HuH-7 (cell line): ENCODE measurements at regions not wholly inside any gene's neighbourhood (a gene's known extent, or its start where the extent isn't known, plus 50 kb on each side); places are given as distances from the start of the nearest gene placed in this dataset.
"Not testable (repeated sequence)": the region's sequence is repeated elsewhere in the genome, so short reads cannot be mapped to it uniquely, and the experiment has no call there.

ENCODE experiments used
- DNase-seq: peaks from one replicate; pipeline ENCODE4 v3.0.0; 2011; ENCODE audit warnings: low spot score

DNA sequence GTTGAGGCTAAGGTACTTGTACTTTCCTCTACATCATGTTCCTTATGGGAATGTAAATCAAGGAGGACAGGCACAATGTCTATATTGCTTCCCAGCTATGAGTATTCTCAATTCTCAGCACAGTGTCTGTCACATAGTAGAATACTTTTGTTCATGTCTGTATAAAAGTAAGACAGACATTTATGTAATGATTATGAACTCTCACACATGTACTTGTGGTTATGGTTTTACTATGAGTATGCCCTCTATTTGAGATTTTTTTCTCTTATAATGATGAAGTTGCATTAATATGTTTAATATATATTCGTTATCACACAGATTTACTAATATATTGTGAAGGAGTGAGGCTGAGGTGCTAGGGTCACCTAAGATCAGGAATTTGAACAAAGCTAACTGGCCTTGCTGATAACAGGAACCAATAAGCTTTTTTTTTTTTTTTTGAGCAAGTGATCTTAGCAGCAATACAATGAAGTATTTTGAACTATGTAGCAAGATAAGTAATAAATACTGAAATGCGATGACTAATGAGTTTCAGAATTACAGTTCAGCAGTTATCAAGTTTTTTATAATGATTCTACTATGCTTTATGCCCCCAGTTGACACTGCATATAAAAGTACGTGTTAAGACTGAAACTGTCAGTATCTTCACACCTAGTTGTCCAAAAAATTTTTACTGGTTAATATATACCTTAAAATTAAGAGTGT is 623.1 kb downstream of the HTR1B start:
- DNase-seq: no peak

DNA sequence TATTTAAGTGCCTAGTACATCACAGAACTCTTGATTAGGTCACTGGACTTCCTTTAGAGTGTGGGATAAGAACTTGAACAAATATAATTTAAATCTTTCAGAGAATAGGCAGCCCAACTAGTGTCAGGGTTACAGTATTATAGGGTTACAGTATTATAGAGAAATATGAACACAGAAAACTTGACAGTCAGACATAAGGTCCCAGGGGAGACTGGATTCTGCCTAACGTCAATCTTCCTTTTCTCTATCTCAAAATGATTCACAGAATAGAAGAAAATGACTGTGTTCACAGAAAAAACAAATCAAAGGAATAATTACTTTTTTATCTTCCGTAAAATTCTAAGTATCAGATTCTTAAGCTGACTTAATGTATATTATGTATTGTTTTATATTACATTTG is 623.8 kb downstream of the HTR1B start:
- DNase-seq: no peak

DNA sequence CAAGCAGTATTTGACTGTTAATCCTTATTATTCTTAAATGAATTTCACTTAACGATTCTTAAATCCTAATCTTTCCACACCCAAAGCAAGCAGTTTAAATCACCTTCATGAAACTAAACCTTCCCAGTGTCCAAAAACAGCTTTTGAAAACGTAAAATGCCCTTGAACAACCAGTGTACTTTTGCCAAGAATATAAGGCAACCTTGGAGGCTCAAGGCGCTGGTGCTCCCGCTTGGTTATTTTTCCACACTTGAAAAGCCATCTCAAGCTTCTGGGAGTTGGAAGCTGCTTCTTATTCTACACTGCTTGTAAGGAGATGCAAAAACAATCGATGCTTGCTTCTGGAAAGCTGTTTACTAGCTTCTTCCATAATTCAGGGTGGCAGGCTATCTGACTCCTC is 625.7 kb downstream of the HTR1B start:
- DNase-seq: no peak

DNA sequence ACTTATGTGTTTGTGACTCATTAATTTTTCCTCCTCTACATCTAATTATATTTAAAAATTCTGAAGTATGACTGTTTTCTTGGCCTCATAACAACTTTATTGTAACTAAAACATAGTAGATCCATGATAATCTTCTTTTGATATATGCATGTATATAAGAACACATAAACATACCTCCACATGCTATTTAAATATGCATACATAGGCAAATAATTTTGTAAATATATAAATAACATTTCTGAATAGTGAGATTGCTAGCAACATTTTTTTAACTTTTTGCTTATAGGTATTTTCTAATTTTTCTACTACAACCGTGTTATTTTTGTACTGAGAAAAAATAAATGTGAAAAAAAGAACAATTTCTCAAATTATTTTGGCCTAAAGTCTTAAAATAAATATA is 627.6 kb downstream of the HTR1B start:
- DNase-seq: no peak

DNA sequence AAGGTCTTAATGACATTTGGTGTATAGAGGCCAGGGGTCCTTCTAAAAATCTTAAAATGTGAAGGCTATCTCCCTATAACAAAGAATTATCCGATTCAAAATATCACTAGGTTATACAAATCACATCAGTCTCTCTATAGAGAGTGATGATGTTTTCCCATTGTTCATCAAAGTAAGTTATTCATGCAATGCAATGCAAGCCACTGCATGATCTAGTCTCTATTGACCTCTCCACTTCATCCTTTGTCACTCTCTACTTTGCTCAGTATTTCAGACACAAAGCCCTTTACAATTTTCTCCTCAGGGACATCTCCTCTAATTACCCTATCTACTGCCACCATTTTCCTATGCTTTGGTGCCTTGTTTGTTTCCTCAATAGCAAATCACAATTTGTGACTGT is 628.0 kb downstream of the HTR1B start:
- no peak for DNase-seq

DNA sequence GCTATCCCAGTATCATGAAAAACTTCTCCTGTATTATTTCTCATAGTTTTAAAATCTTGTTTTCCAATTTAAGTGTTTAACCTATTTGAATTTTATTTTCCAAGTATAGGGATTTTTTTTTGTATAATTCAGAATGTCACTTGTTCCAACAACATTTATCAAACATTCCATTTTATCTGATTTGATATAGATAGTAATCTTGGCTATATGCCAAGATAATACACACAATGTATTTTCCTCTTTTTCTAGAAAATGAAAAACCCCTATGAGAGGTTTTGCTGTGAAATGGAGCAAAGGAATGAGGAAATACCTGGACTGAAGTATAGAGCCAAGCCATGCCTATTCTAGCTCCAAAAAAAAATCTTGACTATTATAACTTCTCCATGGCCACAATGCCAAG is 628.9 kb downstream of the HTR1B start:
- no peak for DNase-seq

DNA sequence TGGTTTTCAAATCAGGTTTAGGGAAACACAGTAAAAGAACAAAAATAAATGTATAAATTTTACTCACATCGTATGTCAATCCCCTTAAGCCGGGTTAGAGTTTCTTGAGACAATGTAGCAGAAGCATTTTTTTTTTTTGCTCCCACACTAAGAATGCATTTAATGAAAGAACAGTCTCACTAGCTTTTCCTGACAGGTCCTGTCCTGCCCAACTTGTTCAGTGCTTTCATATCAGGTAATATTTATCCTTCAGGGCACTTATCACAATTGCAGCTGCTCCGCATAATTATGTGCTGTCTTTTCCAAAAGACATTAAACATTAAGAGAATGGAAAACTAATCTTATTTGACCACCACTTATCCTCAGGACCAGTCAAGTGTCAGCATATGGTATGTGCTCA is 632.0 kb downstream of the HTR1B start:
- no peak for DNase-seq

DNA sequence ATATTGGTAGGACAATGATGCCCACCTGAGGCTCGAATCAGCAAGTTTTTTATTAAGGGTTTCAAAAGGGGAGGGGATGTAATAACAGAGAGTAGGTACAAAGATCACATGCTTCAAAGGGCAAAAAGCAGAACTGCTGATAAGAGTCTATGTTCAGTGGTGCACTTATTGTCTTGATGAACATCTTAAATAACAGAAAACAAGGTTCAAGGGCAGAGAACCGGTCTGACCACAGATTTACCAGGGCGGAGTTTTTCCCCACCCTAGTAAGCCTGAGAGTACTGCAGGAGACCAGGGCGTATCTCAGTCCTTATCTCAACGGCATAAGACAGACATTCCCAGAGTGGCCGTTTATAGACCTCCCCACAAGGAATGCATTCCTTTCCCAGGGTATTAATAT is 639.7 kb downstream of the HTR1B start:
- DNase-seq: not testable (repeated sequence)

DNA sequence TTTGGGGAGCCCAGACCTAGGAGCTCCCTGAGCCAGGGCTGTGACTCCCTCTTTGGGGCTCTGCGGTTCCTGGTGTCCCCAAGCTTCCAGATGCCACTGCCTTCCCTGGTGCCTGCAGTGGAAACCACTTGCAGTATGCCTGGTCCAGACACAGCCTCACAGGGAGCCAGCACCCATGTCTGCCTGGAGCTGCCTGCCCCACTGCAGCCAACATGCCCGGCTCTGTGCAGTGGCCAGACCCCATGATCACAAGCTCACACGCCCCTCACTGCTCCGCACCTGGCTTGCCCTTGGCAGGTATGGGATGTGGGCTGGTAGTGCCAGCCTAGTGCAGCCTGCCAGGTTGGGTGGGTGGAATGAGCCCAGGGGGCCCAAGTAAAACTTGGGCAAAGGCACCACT is 644.8 kb downstream of the HTR1B start:
- DNase-seq: no peak

DNA sequence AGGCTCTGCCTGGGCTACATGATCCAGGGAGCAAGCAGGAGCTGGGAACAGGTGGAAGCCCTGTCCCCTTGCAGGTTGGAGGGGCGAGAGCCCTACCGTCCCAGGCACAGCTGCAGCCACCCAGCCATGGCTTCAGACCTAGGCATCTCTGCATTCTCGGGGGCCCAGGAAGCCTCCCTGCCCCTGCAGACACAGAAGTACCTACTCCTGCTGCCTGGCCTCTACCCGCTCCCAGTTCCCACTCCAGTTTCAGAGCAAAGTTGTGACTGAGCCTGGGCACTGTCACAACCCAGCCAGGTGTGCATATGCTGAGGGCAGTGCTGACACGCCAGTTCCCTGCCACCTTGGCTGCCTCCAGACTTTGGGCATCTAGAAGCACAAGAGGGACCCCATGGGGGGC is 645.9 kb downstream of the HTR1B start:
- DNase-seq: no peak

DNA sequence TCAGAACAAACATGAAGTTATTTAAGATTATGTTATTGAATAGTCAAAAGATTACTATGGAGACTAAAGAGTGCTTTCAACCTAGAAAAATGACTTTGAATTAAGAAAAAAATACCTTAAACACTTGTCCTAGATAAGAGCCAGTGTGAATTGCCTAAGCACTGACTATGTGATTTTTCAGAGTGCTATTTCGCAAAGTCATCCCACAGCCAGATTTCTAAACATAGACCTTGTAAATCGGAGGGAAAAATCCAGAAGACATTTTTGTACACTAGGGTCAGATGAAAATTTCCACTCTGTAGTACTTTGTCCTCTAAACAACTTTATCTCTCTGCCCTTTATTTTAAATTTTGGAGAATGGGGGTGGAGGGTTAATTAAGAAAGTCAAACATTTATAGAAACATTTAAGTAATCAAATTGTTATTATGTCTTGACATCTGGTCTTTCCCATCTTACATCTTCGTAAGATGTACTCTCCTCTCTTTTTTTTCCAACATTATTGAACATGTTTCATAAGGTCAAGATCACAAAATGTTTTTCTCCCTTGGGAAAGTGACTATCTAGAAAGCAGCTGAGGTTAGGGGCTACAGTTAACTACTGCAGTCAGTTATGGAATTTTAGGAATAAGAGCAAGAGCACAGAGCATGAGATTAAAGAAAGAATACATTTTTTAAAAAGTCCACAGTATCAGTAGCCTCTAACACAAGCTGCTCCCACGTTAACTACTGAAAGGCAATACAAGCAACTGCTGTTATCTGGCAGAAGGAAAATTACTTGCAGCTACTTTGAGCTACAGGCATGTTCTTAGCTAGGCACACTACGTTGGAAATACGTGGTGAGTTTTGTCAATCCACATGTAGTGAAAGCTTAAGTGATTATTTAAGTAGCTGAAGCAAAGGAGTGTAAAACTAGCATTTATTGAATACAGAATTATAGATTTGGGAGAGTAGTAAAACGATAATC is 648.5 kb downstream of the HTR1B start:
- DNase-seq: peak; percentile 49

DNA sequence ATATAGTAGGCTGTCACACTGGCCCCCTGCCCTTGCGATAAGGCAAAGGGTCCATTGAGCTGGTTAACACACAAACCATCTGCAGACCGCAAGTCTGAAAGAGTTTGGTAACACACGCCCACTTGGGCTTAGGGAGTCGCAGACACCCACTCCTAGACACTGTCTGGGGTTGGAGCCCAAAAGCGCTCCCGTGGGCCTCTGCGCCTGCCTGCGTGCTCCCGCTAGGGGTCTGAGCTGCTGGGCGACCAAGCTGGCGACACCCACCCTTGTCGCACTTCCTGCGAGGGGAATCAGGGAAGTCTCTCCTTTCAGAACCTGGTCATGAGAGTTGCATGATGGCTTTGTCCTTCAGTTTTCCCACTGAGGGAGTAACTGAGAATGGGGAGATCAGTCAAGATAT is 653.0 kb downstream of the HTR1B start:
- no peak for DNase-seq

DNA sequence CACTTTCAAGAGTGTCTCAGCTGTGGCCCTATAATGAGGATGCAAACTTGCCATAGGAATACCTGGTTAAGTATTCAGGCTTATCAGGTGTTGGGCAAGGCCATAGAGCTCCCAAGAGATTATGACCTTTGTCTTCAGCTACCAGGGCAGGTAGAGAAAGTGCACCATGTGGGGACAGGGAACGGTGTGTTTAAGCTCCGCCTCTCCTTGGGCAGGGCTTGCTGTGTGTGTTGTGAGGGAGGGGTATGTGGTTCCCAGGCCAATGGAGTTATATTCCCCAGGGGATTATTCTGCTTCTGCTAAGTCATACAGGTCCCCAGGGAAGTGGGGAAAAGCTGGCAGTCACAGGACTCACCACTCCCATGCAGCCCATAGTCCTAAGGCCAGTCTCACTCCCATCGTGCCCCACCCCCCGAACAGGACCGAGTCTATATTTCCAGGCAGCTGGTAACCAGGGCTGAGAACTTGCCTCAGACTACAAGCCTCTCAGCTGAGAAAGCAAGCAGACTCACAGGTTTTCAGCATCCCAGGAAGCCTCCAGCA is 660.2 kb downstream of the HTR1B start:
- DNase-seq: no peak

DNA sequence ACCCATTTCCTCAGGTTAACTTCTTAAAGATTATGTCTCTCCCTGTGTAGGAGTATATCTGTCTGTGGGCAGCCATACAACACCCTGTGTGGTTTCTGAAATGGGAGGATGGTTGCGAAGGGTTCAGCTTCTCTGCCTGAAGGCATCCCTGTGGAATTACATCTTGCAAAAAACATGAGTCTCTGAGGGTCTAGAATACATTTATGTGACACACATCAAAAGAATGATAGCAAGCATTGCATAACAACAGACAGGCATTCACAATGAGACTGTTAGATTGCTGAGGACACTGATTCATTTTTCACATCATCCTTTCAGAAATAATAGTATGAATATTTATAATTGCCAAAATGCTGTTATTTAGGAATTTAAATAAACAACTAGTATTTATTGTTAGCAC is 670.9 kb downstream of the HTR1B start:
- DNase-seq: no peak

DNA sequence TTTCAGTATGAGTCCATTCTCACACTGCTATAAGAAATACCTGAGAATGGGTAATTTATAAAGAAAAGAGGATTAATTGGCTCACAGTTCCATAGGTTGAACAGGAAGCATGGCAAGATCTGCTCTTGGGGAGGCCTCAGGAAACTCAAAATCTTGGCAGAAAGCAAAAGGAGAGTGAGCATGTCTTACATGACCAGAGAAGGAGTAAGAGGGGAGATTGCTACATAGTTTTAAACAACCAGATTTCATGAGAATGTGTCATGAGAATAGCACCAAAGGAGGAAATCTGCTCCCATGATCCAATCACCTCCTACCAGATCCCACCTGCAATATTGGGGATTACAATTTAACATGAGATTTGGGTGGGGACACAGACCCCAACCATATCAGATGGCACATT is 672.4 kb downstream of the HTR1B start:
- DNase-seq: no peak

DNA sequence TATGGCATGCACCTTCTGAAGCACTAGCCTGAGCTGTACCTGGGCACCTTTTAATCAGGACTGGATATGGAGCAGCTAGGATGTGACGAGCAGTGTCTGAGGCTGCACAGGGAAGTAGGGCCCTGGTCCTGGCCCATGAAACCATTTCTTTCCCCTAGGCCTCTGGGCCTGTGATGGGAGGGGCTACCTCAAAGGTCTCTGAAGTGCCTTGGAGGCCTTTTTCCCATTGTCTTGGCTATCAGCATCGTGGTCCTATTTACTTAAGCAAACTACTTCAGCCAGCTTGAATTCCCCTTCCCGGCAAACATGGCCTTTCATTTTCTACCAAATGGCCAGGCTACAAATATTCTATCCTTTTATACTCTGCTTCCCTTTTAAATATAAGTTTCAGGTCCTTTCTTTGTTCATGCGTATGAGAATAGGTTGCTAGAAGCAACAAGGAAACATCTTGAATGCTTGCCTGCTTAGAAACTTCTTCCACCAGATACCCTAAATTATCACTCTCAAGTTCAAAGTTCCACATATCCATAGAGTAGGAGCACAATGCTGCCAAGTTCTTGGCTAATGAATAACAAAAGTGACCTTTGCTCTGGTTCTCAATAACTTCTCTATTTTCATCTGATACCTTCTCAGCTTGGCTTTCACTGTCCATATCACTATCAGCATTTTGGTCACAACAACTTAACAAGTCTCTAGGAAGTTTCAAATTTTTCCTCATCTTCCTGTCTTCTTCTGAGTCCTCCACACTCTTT is 673.1 kb downstream of the HTR1B start:
- no peak for DNase-seq

DNA sequence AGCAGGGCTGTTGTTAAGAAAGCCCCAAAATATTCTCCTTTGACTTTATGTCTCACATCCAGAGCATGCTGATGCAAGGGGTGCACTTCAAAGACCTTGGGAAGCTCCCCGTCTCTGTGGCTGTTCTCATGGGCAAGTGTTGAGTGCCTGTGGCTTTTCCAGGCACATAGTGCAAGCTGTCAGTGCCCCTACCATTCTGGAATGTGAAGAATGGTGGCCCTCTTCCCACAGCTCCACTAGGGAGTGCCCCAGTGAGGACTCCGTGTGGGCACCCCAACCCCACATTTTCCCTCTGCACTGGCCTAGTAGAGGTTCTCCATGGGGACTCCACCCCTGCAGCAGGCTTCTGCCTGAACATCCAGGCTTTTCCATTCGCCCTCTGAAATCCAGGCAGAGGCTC is 673.7 kb downstream of the HTR1B start:
- no peak for DNase-seq

DNA sequence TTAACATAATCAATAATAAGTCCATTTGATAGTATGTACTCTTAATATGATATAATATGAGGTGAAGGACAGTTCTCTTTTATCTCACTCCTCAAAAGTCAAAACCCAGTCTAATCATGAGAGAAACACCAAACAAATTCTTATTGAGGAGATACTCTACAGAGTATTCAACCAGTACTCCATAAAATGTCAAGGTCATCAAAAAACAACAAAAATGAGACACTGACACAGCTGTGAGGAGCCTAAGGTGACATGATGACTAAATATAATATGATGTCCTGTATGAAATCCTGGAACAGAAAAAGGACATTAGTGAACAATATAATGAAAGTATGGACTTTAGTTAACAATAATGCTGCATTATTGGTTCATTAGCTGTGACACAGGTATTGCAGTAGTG is 675.1 kb downstream of the HTR1B start:
- no peak for DNase-seq

DNA sequence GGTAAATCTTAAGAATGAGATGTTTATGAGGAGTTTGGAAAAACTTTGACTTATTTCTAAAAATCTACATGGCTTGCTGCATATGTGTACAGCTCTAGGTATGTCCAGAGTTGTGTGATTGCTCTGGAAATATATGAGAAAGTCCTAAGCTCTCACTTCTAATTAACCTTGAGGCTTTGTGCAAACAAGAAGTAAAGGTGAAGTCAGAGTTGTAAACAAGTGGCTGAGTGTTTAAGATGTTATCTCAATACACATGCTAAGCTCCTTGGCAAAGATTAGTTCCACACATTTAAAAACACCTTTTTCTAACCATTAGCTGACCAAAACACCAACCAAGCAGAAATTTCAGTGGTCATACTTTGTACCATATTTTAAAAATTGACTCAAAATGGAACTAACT is 684.2 kb downstream of the HTR1B start:
- no peak for DNase-seq

DNA sequence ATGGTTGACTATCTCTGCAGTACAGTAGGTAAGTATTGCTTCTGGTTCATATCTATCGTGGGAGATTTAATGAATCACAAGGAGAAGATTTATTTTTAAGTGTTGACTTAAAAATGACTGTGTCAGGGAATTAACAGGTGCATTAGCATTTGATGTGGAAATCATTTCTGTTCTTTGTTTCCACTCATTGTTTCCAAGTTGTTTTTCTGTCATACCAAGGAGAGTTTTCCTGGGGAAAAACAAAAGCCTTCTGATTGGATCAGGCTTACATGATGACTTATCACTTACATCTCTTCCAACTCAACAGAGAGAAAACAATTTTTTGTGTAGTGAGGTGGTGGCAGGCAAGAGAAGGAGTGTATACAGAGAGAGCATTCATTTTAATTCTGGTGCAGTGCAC is 686.4 kb downstream of the HTR1B start:
- DNase-seq: no peak

DNA sequence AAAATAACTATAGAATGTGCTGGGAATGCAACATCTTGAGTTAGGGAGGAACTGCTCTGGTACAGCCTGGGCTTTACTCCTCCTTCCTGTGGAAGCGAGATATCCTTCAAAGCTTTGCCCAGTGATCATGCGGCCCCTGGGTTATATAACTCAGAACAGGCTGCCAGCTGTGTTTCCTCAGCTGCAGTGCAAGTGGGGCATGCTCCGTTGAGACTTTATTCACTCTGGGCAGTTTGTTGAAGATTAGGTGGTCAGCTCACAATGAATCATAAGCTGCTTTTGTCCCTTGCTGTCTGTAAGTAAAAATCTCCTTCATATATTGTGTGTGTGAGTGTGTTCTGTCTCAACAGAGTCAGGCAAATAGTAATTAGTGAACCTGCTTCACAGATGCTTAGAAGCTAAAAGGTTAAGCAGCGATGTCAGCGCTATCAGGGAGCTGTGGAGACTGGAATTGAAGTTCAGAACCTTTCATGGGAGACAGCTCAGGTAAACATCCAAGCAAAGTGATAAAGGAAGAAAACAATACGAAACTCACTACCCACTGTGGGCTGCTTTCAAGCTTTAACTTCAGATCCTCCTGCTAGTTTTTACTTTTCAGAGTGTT is 688.4 kb downstream of the HTR1B start:
- DNase-seq: no peak

DNA sequence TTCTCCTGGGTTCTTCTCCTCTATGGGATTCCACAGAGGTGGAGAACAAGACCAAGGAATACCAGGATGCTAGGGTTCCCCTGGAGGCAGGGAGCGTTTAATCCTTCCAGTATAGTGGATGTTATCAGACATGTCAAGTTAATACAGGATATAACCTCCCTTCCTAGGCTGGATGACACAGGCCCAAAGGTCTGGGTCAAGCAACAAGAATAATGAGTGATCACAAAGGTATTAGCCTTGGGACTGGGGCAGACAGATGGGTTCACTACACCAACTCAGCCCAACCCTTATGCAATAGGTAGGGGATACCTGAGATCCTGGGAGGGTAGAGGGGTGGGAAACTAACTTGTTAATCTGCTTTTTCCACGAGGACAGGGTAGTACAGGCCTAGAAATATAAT is 690.3 kb downstream of the HTR1B start:
- no peak for DNase-seq
